CD8-positive, alpha-beta memory T cell (primary cell): ENCODE measurements at regions not wholly inside any gene's neighbourhood (a gene's known extent, or its start where the extent isn't known, plus 50 kb on each side); places are given as distances from the start of the nearest gene placed in this dataset.
"Not testable (repeated sequence)": the region's sequence is repeated elsewhere in the genome, so short reads cannot be mapped to it uniquely, and the experiment has no call there.

ENCODE experiments used
- CTCF ChIA-PET: fragments of 350-600 bp; sonication (Branson Sonifier 250); formaldehyde crosslinking; loops from one replicate; lab custom pipeline; 2021; ENCODE audit warnings: antibody characterized with exemption; lab: Charles Lee
- POLR2A ChIA-PET: fragments of 350-600 bp; sonication (Branson Sonifier 250); formaldehyde crosslinking; loops from one replicate; lab custom pipeline; 2021; ENCODE audit warnings: antibody characterized with exemption; lab: Charles Lee
- DNase-seq, 5 donors: peaks; one replicate each; pipeline versions ENCODE4 v3.0.0 to v3.0.0-alpha.2; 2020 to 2022; ENCODE audit warnings: mixed read lengths in 1 of 5
- H3K27ac ChIP-seq: one replicate; pipeline ENCODE4 v1.7.0; 2013; ENCODE audit warnings: low read depth, mild to moderate bottlenecking, low read length, moderate library complexity
- H3K27me3 ChIP-seq: 2 replicates; pipeline ENCODE4 v1.7.0; 2013; ENCODE audit warnings: low read length, mild to moderate bottlenecking; ENCODE audit not compliant: insufficient read depth, poor library complexity, severe bottlenecking
- H3K36me3 ChIP-seq: 2 replicates; pipeline ENCODE4 v1.7.0; 2013; ENCODE audit warnings: mild to moderate bottlenecking, low read length, moderate library complexity; ENCODE audit not compliant: insufficient read depth
- H3K4me1 ChIP-seq: 2 replicates; pipeline ENCODE4 v1.7.0; 2013; ENCODE audit warnings: mild to moderate bottlenecking, low read length, moderate library complexity; ENCODE audit not compliant: insufficient read depth
- H3K4me3 ChIP-seq: 2 replicates; pipeline ENCODE4 v1.7.0; 2013; ENCODE audit warnings: mild to moderate bottlenecking, low read length
- H3K9me3 ChIP-seq: 2 replicates; pipeline ENCODE4 v1.7.0; 2013; ENCODE audit warnings: mild to moderate bottlenecking, low read length
- H3K27ac Mint-ChIP-seq, 8 donors: one replicate each; pipeline ENCODE4 v1.8.0; 2020 to 2021; ENCODE audit warnings: mixed read lengths in 8 of 8, mild to moderate bottlenecking in 6 of 8, inconsistent platforms in 3 of 8, moderate library complexity in 3 of 8
- H3K27me3 Mint-ChIP-seq, 2 donors: one replicate each; pipeline ENCODE4 v1.8.0; 2020 to 2021; ENCODE audit warnings: mixed read lengths in 2 of 2, mild to moderate bottlenecking in 1 of 2, moderate library complexity in 1 of 2
- H3K36me3 Mint-ChIP-seq, 3 donors: one replicate each; pipeline ENCODE4 v1.8.0; 2020 to 2021; ENCODE audit warnings: mixed read lengths in 3 of 3, inconsistent platforms in 1 of 3, mild to moderate bottlenecking in 1 of 3
- H3K4me1 Mint-ChIP-seq, 3 donors: one replicate each; pipeline ENCODE4 v1.8.0; 2020 to 2021; ENCODE audit warnings: mixed read lengths in 3 of 3, inconsistent platforms in 1 of 3, mild to moderate bottlenecking in 1 of 3
- H3K4me3 Mint-ChIP-seq, 7 donors: one replicate each; pipeline ENCODE4 v1.8.0; 2020 to 2021; ENCODE audit warnings: mixed read lengths in 7 of 7, mild to moderate bottlenecking in 6 of 7, moderate library complexity in 4 of 7, inconsistent platforms in 2 of 7
- H3K9me3 Mint-ChIP-seq, 5 donors: one replicate each; pipeline ENCODE4 v1.8.0; 2020 to 2022; ENCODE audit warnings: mixed read lengths in 5 of 5, mild to moderate bottlenecking in 3 of 5, moderate library complexity in 2 of 5, inconsistent platforms in 1 of 5

DNA sequence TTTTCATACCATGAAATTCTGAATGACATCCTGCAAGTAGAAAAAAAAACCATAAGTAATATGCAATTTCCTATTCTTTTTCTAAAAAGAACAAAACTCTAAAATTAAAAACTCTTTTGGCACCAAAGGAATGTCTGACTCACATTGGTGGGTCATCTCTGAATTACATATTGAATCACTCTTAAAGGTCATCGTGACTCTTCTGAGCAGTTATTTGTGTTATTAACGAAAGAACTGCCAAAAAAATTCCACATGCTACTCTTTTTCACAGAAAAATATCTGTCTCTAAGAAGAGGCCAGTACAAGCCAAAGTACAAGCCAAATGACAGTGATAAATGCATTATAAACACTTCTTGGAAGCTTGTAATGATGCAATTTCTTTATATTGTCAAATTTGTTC lies 282.2 kb downstream of the GUCY2F start:
- H3K4me1 Mint-ChIP-seq, result no peaks in the 10 kb centered on the region
- H3K27me3 Mint-ChIP-seq, result peaks cover 0 to 3% of the 10 kb centered on the region in 2 donors
- no peak overlapping the region for H3K4me3 ChIP-seq
- POLR2A ChIA-PET, result no interaction called here
- H3K36me3 ChIP-seq, result no peaks in the 10 kb centered on the region
- no peak overlapping the region for H3K27ac Mint-ChIP-seq
- no peaks in the 10 kb centered on the region for H3K36me3 Mint-ChIP-seq
- H3K9me3 ChIP-seq, result no peaks in the 10 kb centered on the region
- no peak for DNase-seq
- no peaks in the 10 kb centered on the region for H3K4me1 ChIP-seq
- no peak overlapping the region for H3K27ac ChIP-seq
- no peaks in the 10 kb centered on the region for H3K27me3 ChIP-seq
- peaks cover 0 to 6% (median 2%) of the 10 kb centered on the region in 5 donors for H3K9me3 Mint-ChIP-seq
- CTCF ChIA-PET, result no interaction called here
- no peak overlapping the region for H3K4me3 Mint-ChIP-seq

DNA sequence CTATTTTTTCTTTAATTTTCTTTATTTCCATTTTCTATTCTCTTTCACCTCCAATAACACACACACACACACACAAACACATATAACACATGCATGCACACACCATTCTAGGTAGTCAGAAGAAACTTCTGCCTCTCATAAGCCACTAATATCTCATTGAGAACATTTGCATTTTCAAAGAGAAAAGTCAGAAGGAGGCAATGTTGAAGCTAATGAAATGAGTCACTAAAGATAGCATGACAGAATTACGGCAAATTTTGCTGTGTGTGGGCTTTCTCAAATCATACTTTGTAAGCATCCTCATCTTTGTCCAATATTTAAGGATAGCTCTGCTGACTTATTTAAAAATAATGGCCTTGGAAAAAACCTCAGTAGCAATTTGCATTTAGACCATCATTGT lies 291.3 kb downstream of the GUCY2F start:
- H3K9me3 ChIP-seq, result no peaks in the 10 kb centered on the region
- POLR2A ChIA-PET, result no interaction called here
- H3K4me3 Mint-ChIP-seq, result no peak overlapping the region
- no peaks in the 10 kb centered on the region for H3K4me1 ChIP-seq
- H3K4me3 ChIP-seq, result no peak overlapping the region
- peaks cover 0 to 3% (median 0%) of the 10 kb centered on the region in 5 donors for H3K9me3 Mint-ChIP-seq
- H3K36me3 ChIP-seq, result no peaks in the 10 kb centered on the region
- CTCF ChIA-PET, result no interaction called here
- H3K4me1 Mint-ChIP-seq, result no peaks in the 10 kb centered on the region
- no peaks in the 10 kb centered on the region for H3K36me3 Mint-ChIP-seq
- no peaks in the 10 kb centered on the region for H3K27me3 ChIP-seq
- H3K27ac Mint-ChIP-seq, result no peak overlapping the region
- peaks cover 0 to 8% of the 10 kb centered on the region in 2 donors for H3K27me3 Mint-ChIP-seq
- no peak for DNase-seq
- no peak overlapping the region for H3K27ac ChIP-seq

DNA sequence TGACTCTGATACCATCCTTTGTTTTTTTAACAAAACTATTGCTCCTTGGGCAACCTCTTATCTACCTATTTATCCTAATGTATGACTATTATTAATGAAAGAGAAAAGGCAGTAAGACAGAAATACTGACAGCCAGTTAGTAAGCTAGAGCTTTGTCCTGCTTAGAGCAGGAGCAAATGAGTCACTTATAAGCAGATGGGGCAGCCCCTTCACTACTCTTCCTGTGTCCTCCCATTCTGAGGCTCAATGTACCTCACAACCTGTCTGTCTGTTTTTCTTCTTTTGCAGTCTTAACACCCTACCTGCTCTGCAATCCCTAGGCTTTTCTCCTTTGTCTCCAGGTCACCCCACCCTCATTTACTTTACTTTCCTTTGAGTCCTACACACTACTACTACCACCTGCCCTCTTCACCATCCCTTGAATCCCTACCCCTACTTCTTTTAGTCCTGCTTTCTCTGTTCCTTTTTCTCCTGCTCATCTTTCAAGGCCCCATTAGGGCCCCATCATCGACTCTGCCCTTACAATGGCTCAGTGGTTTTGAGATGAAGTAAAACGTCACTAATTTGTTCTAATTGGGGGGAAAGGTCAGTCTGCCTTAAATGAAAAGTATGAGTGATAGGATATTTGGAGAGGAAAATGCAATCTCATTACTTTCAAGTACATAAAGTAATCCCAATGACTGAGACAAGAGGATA lies 294.3 kb downstream of the GUCY2F start:
- no peaks in the 10 kb centered on the region for H3K27me3 ChIP-seq
- no peak overlapping the region for H3K4me3 Mint-ChIP-seq
- ChIA-PET CTCF (no interaction called here), POLR2A (no interaction called here)
- H3K9me3 ChIP-seq, result no peaks in the 10 kb centered on the region
- no peaks in the 10 kb centered on the region for H3K36me3 ChIP-seq
- peaks cover 0 to 2% of the 10 kb centered on the region in 2 donors for H3K27me3 Mint-ChIP-seq
- H3K9me3 Mint-ChIP-seq, result peaks cover 0 to 2% (median 0%) of the 10 kb centered on the region in 5 donors
- no peak overlapping the region for H3K27ac Mint-ChIP-seq
- no peak for DNase-seq
- H3K4me1 Mint-ChIP-seq, result no peaks in the 10 kb centered on the region
- no peaks in the 10 kb centered on the region for H3K36me3 Mint-ChIP-seq
- no peak overlapping the region for H3K4me3 ChIP-seq
- no peaks in the 10 kb centered on the region for H3K4me1 ChIP-seq
- no peak overlapping the region for H3K27ac ChIP-seq

DNA sequence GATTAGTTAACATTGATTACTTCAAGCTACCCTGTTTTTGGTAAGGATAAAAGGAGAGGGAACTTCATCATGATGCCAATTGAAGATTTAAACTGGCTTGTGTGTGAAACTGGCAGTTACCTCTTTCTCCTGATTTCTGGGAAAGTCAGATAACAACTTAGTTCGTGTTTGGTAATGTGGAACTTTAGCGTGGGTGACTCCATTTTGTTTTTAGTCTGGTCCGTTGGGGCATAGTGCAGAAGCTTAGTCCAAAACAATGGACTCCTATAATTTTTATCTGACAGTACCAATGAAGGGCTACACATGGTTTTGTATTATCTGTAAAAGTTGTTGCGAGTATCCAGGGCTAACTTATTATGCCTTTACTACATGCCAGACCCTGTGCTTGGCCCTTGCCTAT lies 294.9 kb downstream of the GUCY2F start:
- Mint-ChIP-seq H3K27me3 (peaks cover 0 to 2% of the 10 kb centered on the region in 2 donors), H3K4me3 (no peak overlapping the region), H3K27ac (no peak overlapping the region), H3K9me3 (peaks cover 0 to 3% (median 0%) of the 10 kb centered on the region in 5 donors), H3K4me1 (no peaks in the 10 kb centered on the region), H3K36me3 (no peaks in the 10 kb centered on the region)
- no peaks in the 10 kb centered on the region for H3K36me3 ChIP-seq
- H3K9me3 ChIP-seq, result no peaks in the 10 kb centered on the region
- no peaks in the 10 kb centered on the region for H3K27me3 ChIP-seq
- ChIA-PET POLR2A (no interaction called here), CTCF (no interaction called here)
- H3K27ac ChIP-seq, result no peak overlapping the region
- no peaks in the 10 kb centered on the region for H3K4me1 ChIP-seq
- DNase-seq, result no peak
- H3K4me3 ChIP-seq, result no peak overlapping the region

DNA sequence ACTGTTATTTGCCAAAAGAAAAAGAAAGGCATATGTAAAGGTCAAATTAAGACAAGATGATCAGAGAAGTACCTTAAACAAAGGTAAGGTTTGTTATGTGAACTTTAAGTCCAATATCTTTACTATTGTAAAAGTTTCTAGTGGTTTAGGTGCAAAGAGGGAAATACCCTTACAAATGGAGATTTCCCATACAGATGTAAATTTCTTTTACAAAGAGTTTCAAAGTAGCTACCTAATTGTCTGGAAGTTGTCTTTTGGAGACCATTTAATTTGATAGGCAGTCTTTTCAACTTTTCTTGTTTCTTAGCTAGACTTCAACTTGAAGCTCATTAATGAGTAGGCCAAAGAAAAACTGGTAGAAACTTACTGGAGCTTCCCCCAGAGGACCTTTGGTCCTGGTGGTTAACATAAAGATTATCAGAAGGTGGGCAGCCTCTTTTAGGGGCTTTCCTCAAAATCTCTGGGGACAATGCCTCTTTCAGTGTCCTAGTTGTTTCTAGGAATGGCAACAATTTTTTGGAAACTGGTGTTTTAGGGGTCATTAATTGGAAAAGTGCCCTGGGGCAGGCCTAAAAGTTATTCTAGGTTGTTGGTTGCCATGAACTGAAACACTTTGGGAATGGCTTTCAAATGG lies 297.3 kb downstream of the GUCY2F start:
- H3K27me3 ChIP-seq, result no peaks in the 10 kb centered on the region
- H3K4me1 Mint-ChIP-seq, result no peaks in the 10 kb centered on the region
- no peak overlapping the region for H3K27ac Mint-ChIP-seq
- H3K9me3 ChIP-seq, result no peaks in the 10 kb centered on the region
- H3K4me3 Mint-ChIP-seq, result no peak overlapping the region
- H3K36me3 ChIP-seq, result no peaks in the 10 kb centered on the region
- ChIA-PET CTCF (no interaction called here), POLR2A (no interaction called here)
- no peaks in the 10 kb centered on the region for H3K36me3 Mint-ChIP-seq
- H3K9me3 Mint-ChIP-seq, result peaks cover 0 to 3% (median 0%) of the 10 kb centered on the region in 5 donors
- no peak overlapping the region for H3K4me3 ChIP-seq
- no peaks in the 10 kb centered on the region for H3K27me3 Mint-ChIP-seq
- H3K27ac ChIP-seq, result no peak overlapping the region
- no peaks in the 10 kb centered on the region for H3K4me1 ChIP-seq
- DNase-seq, result no peak

DNA sequence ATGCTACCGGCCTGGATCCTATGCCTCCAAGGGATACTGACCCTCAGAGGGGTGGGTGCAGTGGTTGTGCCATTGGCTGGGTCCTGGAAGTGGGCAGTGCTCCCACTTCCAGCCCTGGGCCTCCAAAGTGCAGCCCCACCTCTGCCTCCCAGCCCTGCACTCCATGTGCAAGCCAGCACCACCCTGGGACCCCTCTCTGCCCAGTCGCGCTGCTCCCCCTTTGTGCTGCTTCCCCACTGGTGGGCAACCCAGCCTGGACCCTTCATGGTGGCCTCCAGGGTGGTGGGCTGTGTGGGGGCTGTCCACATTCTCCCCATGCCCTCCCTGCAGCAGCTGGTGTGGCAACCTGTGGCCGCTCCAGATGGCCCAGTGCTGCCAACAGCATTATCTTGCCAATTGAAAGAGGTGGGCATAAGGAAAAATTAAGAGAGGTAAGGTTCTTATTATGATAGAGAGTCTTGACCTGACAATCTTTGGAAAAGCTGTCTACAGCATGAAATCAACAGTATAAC lies 309.7 kb downstream of the GUCY2F start:
- no peaks in the 10 kb centered on the region for H3K36me3 ChIP-seq
- H3K4me1 Mint-ChIP-seq, result no peaks in the 10 kb centered on the region
- CTCF ChIA-PET, result no interaction called here
- no peak overlapping the region for H3K27ac Mint-ChIP-seq
- H3K4me1 ChIP-seq, result no peaks in the 10 kb centered on the region
- no peaks in the 10 kb centered on the region for H3K27me3 ChIP-seq
- peaks cover 0 to 2% of the 10 kb centered on the region in 2 donors for H3K27me3 Mint-ChIP-seq
- DNase-seq, result no peak
- H3K4me3 Mint-ChIP-seq, result no peak overlapping the region
- no peak overlapping the region for H3K27ac ChIP-seq
- H3K36me3 Mint-ChIP-seq, result no peaks in the 10 kb centered on the region
- H3K9me3 ChIP-seq, result no peaks in the 10 kb centered on the region
- POLR2A ChIA-PET, result no interaction called here
- no peak overlapping the region for H3K4me3 ChIP-seq
- H3K9me3 Mint-ChIP-seq, result peaks cover 0 to 7% (median 4%) of the 10 kb centered on the region in 5 donors

- no peak overlapping the region for H3K27ac Mint-ChIP-seq
- no peak overlapping the region for H3K4me3 Mint-ChIP-seq
- no peak overlapping the region for H3K4me3 ChIP-seq
- no peaks in the 10 kb centered on the region for H3K4me1 Mint-ChIP-seq
- H3K36me3 Mint-ChIP-seq, result no peaks in the 10 kb centered on the region
- no peak for DNase-seq
- H3K27ac ChIP-seq, result no peak overlapping the region
- ChIA-PET POLR2A (no interaction called here), CTCF (no interaction called here)
- H3K27me3 ChIP-seq, result no peaks in the 10 kb centered on the region
- no peaks in the 10 kb centered on the region for H3K9me3 ChIP-seq
- peaks cover 0 to 9% (median 7%) of the 10 kb centered on the region in 5 donors for H3K9me3 Mint-ChIP-seq
- H3K36me3 ChIP-seq, result no peaks in the 10 kb centered on the region
- H3K4me1 ChIP-seq, result no peaks in the 10 kb centered on the region
- H3K27me3 Mint-ChIP-seq, result peaks cover 0 to 7% of the 10 kb centered on the region in 2 donors
These were observed 326.7 kb downstream of the GUCY2F start for GRCh38 chrX:109155161-109155560.

- POLR2A ChIA-PET, H3K4me1 ChIP-seq, DNase-seq, H3K4me3 Mint-ChIP-seq, H3K4me3 ChIP-seq, H3K36me3 ChIP-seq, H3K27ac Mint-ChIP-seq, CTCF ChIA-PET, H3K27me3 ChIP-seq, H3K4me1 Mint-ChIP-seq, H3K27me3 Mint-ChIP-seq, H3K27ac ChIP-seq, H3K36me3 Mint-ChIP-seq, H3K9me3 ChIP-seq: not testable (repeated sequence)
- peaks cover 0 to 15% (median 6%) of the 10 kb centered on the region in 5 donors for H3K9me3 Mint-ChIP-seq
These were observed 337.7 kb downstream of the GUCY2F start for GRCh38 chrX:109144173-109144572.
